Ishikawa (cell line): ENCODE measurements at regions not wholly inside any gene's neighbourhood (a gene's known extent, or its start where the extent isn't known, plus 50 kb on each side); places are given as distances from the start of the nearest gene placed in this dataset.

ENCODE experiments used
- CEBPB ChIP-seq: IDR thresholded peaks from 2 replicates; pipeline ENCODE4 v1.6.1; 2012
- CREB1 ChIP-seq: IDR thresholded peaks from 2 replicates; pipeline ENCODE4 v1.6.1; 2012; ENCODE audit warnings: low read depth
- EGR1 ChIP-seq: IDR thresholded peaks from 2 replicates; pipeline ENCODE4 v1.6.1; 2012
- EP300 ChIP-seq: IDR thresholded peaks from 2 replicates; pipeline ENCODE4 v1.6.1; 2012; ENCODE audit warnings: borderline replicate concordance
- FOXM1 ChIP-seq: IDR thresholded peaks from 2 replicates; pipeline ENCODE4 v1.6.1; 2012; ENCODE audit warnings: low read depth, borderline replicate concordance
- MAX ChIP-seq: IDR thresholded peaks from 2 replicates; pipeline ENCODE4 v1.6.1; 2012
- NFIC ChIP-seq: IDR thresholded peaks from 2 replicates; pipeline ENCODE4 v1.6.1; 2012
- RAD21 ChIP-seq: IDR thresholded peaks from 2 replicates; pipeline ENCODE4 v1.6.1; 2012; ENCODE audit warnings: low read depth
- REST ChIP-seq: IDR thresholded peaks from 2 replicates; pipeline ENCODE4 v1.6.1; 2012; ENCODE audit warnings: low read depth, mild to moderate bottlenecking
- TAF1 ChIP-seq: IDR thresholded peaks from 2 replicates; pipeline ENCODE4 v1.6.1; 2012; ENCODE audit warnings: low read depth, mild to moderate bottlenecking
- TCF12 ChIP-seq: IDR thresholded peaks from 2 replicates; pipeline ENCODE4 v1.6.1; 2012; ENCODE audit warnings: low read depth
- TEAD4 ChIP-seq: IDR thresholded peaks from 2 replicates; pipeline ENCODE4 v1.6.1; 2012
- USF1 ChIP-seq: IDR thresholded peaks from 2 replicates; pipeline ENCODE4 v1.6.1; 2012
- YY1 ChIP-seq: IDR thresholded peaks from 2 replicates; pipeline ENCODE4 v1.6.1; 2012; ENCODE audit warnings: low read depth
- ZBTB7A ChIP-seq: IDR thresholded peaks from 2 replicates; pipeline ENCODE4 v1.6.1; 2012; ENCODE audit warnings: low read depth

GRCh38 chr4:123558865-123559264, 162.3 kb downstream of the SPRY1 start:
- TF ChIP-seq MAX, result no peak
- TF ChIP-seq NFIC, result peak; percentile 74
- no peak for TF ChIP-seq ZBTB7A
- no peak for TF ChIP-seq USF1
- no peak for TF ChIP-seq TAF1
- peak; percentile 83 for TF ChIP-seq TEAD4
- TF ChIP-seq EGR1, result no peak
- TF ChIP-seq CREB1, result no peak
- no peak for TF ChIP-seq REST
- 0 out of 2 replicates have a peak, but pooled peaks have one; percentile 8 for TF ChIP-seq YY1
- TF ChIP-seq TCF12, result peak; percentile 64; the same call in 1 of the 2 replicates
- peak; percentile 18; the same call in 1 of the 2 replicates for TF ChIP-seq RAD21
- TF ChIP-seq EP300, result peak; percentile 89
- TF ChIP-seq FOXM1, result peak; percentile 74; the same call in 1 of the 2 replicates
- TF ChIP-seq CEBPB, result no peak

GRCh38 chr4:123559955-123560871, 163.6 kb downstream of the SPRY1 start:
- peak; percentile 81 for TF ChIP-seq EP300
- no peak for TF ChIP-seq YY1
- no peak for TF ChIP-seq CREB1
- peak; percentile 80 for TF ChIP-seq FOXM1
- no peak for TF ChIP-seq NFIC
- no peak for TF ChIP-seq ZBTB7A
- peak; percentile 49; the same call in 1 of the 2 replicates for TF ChIP-seq TCF12
- no peak for TF ChIP-seq CEBPB
- no peak for TF ChIP-seq RAD21
- no peak for TF ChIP-seq REST
- TF ChIP-seq EGR1, result no peak
- no peak for TF ChIP-seq USF1
- TF ChIP-seq MAX, result peak; percentile 34; the same call in 1 of the 2 replicates
- no peak for TF ChIP-seq TAF1
- TF ChIP-seq TEAD4, result peak; percentile 64

GRCh38 chr4:123561525-123561924, 164.9 kb downstream of the SPRY1 start:
- no peak for TF ChIP-seq TAF1
- no peak for TF ChIP-seq CEBPB
- no peak for TF ChIP-seq CREB1
- no peak for TF ChIP-seq TEAD4
- TF ChIP-seq YY1, result no peak
- TF ChIP-seq EGR1, result no peak
- no peak for TF ChIP-seq REST
- no peak for TF ChIP-seq RAD21
- no peak for TF ChIP-seq NFIC
- no peak for TF ChIP-seq EP300
- TF ChIP-seq ZBTB7A, result no peak
- TF ChIP-seq TCF12, result no peak
- TF ChIP-seq FOXM1, result no peak
- TF ChIP-seq MAX, result no peak
- no peak for TF ChIP-seq USF1
